GM18502 (cell line): ENCODE measurements at regions not wholly inside any gene's neighbourhood (a gene's known extent, or its start where the extent isn't known, plus 50 kb on each side); places are given as distances from the start of the nearest gene placed in this dataset.

Experiments used
- ATAC-seq: cut with Tn5 transposase; IDR thresholded peaks from one replicate; pipeline ENCODE4 v1.9.1; 2021; ENCODE audit warnings: mild to moderate bottlenecking; ENCODE audit not compliant: unreplicated experiment, poor library complexity

DNA sequence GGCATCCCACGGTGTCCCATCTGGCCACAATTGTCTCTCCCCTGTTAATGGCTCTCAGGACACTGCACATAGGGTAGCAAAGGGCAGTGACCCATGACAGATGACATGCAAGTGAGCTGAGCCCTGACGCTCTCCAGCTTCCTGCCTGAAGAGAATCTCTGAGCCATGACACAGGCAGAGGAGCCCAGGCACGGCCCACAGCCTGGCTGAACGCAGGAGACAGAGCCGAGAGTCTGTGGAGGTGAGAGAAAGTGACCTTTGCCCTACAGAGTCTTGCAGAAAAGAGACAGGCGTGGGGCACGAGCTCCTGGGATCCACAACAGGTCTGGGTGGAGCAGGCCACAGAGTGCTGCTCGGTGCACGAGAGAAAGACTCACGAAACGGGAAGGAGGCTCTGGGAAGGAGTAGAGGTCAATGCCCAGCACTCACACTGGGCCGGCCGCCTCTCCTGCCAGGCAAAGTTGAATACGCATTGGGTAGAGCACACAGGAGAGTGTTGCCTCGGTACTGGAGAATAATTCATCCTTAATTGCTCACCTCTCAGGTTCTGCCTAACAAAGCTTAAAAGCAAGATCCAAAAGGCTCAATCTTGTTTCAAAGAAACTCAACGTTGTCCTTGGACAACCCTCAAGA, 90.3 kb downstream of the MRPL36 start:
- ATAC-seq, result no peak

DNA sequence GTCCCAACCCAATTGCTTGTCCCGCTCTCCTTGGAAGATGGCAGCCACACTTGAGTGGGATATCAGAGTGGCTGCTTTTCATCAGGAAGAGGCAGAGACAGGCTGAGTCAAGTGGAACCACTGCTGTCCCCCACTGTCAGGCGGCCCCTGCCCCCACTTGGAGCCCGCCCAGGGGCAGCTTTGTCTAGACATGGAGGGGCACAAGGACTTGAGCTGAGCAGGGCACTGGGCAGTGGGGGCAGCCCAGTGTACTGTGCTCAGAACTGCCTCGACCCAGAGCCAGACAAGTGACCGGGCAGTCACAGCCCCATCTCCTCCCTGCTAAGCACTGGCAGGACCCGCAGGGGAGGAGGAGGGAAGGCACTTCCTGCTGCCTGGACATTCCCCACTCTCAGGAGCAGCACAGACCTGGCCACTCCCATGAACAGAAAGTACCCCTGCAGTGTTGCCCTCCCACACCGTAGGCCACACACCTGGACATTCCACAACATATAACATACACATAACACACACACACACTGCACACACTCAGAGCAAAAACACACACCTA, 91.0 kb downstream of the MRPL36 start:
- no peak for ATAC-seq

DNA sequence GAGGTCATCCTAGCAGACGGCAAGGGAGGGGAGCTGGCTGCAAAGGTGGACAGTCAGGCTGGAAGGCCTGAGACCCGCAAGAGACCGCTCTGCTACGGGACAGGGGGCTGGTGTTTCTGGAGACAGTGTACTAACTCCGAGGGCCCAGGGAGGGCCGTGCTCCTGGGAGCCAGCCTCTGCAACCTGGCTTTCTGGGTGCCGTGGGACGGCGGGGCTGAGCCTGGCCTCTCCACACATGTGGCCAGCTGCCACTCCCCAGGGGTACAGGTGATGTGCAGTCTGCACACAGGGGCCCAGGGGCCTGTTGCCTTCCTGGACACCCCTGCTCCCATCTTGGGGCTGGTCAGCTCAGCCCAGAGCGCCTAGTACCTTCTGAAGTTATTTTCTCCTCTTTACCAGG, 92.2 kb downstream of the MRPL36 start:
- no peak for ATAC-seq

DNA sequence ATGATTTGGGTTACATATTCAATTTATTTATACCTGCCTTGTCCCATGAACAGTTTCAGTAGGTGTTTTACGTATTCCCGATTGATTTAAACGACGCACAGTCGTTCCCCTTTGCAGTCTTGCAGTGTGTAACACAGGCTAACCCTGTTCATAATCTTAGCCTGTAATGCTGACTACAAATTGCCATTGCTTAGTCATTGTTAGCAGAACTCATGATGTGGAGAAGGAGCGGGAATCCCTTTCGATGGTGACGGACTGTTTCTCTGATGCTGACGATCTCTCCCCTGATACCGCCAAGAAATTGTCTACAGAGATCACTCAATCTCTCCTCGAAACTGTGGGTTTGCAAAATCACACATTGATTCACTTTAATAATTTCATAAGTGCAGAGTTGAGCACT, 93.2 kb downstream of the MRPL36 start:
- no peak for ATAC-seq

DNA sequence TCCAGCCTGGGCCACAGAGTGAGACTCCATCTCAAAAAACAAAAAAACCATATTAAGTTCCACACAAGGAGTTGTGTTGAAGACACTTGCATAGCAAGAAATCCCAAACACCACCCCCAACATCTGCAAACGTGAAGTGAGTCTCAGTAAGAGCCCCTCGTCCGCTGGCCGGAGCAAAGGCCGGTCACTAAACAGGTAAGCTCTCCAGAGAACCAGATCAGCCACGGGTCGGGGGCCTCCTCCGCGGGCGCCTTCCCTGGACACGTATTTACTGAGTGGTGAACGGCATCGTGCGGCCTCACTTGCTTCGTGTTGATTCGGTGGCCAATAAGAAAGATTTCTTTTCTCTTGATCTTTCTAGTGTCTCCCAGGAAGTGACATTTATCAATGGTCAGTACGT, 93.6 kb downstream of the MRPL36 start:
- no peak for ATAC-seq

DNA sequence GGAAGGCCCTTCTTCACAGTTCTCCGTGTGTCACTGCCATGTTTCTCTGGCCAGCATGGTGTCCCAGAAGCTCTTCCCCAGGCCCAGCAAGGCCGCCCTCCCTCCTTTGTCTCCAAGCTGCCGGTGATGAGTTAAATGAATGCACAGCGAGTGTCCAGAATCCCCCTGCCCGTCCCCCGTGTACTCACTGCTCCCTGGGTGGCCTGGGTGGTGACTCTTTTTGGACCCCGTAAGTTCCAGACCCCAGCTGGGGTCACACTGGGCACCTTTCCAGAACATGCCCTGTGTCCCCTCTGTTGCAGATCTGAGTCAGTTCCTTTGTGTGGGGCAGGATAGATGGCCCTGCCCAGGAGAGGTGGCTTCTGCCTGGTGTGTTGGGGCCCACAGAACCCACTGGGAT, 95.0 kb downstream of the MRPL36 start:
- ATAC-seq, result no peak

DNA sequence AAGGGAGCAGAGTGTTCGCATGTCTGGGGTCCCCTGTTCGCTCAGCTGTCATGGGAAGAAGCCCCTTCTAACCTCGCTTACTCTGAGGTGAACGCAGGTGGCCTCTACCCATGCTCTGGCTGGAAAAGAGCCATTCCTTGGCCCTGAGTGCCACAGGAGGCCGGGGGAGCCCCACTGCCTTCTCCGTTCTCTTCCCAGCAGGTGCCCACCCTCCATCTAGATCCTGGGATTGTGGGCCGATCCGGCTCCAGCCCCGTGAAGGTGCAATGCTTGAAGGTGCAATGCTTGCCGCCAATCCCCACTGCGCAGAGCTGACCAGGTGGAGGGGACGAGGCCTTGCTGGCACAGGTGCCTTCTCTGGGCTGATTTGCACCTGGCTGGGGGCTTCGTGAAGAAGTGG, 95.4 kb downstream of the MRPL36 start:
- ATAC-seq, result no peak

DNA sequence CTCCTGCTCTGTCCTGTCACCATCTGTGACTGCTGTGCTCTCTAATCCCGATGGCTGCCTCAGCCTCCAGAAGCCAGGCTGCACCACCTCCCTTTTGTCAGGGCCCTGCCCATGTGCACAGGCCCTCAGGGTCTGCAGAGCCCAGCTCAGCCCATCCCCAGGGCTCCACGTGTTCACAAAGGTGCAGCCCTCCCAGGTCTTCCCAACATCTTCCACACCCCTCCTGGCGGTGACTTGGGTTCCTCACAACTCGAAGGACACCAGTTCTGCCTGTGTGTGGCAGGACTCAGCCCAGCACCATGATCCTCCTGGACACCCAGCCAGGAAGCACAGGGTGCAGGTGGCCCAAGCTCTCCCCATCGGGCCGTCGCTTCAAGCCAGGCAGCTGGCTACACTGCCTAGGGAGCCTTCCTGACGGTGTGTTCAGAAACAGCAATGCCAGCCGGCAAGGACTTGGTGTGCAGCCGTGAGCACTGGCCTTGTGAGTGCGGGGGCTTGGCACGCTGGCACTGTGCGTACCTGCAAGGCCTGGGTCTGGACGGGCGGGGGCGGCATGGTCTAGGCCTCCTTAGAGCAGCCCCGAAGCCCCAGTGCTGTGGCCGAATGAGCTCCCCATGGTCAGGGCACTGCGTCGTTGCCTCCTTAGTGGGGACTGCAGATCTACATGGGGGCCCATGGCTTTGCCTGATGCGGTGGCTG, 96.1 kb downstream of the MRPL36 start:
- ATAC-seq, result no peak

DNA sequence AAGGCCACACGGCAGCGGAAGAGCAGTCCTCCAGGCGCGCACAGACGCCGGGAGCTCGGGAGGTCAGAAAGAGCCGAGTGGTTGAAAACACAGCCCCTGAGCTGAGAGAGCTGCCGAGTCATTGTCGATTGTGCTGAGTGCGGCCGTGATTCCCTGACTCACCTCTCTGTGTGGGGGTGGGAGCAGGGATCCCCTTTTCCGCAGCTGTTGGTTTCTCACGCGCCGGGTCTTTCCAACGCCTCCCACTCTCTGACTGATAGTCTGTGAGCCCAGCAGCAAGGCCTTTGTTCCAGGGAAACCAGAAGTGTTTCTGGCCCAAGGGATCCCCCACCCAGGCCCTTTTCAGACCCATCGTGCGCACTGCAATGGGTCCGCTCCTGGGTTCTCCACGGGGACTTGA, 97.3 kb downstream of the MRPL36 start:
- no peak for ATAC-seq

DNA sequence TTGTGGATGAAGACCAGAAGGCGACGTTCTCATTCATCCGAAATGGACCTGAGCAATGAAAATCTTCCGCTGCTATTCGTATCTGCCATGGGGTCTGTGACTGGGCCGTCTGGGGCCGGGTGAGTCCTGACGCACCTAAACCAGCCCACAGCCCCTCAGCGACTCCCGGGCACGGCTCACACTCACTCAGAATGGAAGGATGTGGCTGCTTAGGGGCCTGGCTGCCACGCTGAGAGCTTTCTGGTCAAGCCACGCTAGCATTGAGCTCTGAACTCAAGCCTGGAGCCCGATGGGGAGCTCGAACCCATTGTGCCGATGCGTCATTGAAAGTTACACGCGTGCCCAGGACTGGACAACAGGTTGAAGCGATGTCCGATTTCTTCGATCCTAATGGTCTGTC, 97.8 kb downstream of the MRPL36 start:
- no peak for ATAC-seq

DNA sequence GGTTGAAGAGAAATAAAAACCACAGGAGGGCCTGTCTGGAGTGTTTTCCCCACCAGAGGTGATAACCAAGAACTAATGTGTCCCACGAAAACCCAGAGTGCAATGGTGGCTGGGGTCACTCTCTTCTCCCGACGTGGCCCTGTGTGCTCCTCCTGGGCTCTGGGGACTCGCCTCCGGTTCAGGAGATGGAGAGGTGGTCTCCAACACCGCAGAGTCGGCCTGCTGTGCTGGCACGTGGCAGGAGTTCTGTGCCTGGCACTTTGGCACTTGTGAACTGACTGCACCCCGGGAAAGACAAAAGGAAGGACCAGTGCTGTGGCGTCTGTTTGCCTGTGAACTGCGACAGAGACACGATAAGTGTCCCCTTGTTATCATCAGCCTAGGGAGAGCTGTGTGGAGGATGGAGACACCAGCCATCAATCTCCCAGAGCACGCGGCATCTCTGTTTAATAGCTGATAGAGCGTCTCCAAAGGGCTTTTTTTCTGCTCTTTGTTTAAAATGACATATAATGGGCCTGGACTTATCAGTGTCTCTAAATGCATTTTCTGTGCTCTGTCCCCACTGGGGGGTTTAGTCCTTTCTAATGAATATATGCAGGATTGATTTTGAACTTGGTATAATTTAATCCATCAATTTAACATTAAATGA, 98.3 kb downstream of the MRPL36 start:
- ATAC-seq, result no peak

DNA sequence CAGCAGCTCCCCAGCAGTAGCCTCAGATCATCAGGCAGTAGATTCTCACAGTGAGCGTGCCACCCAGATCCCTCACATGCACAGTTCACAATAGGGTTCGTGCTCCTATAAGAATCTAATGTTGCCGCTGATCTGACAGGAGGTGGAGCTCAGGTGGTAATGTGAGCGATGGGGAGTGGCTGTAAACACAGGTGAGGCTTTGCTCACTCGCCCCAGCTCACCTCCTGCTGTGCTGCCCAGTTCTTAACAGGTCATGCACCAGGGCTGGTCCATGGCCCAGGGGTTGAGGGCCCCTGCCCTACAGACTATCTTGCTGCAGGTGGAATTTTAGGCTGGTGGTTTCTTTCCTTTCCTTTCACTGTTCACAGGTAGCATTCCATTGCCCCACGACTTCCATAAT, 100.2 kb downstream of the MRPL36 start:
- no peak for ATAC-seq

DNA sequence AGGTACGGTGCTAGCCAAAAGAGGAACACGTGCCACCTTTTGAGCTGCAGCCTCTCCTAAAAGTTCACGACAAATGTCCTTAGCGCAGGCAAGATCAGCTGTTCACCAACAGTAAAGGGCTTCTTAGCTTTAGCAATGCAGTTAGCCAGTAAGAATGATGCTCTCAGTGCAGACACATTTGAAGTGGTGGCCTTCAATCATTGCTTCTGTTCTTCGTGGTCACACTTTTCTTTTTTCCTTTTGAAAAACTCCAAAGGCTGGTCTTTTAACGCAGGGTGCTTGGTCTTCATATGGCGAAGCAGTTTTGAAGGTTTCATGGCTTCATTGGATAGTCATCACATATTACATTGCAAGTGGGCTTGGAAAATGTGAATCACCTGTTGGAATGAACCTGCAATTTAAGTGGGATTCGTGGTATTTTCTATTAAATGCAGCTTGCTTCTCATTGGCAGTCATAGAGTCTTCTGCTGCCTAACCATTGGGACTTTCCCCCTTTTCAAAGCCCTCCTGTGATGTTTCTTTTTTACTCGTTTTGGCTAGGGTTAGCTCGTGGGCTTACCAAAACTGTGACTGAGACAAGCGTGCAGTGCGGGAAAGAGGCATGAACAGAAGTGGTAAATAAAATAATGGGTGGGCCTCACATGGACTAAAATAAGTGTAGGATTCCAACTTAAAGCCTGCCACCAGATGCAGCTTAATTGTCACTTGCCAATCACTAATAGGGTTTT, 100.9 kb downstream of the MRPL36 start:
- ATAC-seq, result no peak

DNA sequence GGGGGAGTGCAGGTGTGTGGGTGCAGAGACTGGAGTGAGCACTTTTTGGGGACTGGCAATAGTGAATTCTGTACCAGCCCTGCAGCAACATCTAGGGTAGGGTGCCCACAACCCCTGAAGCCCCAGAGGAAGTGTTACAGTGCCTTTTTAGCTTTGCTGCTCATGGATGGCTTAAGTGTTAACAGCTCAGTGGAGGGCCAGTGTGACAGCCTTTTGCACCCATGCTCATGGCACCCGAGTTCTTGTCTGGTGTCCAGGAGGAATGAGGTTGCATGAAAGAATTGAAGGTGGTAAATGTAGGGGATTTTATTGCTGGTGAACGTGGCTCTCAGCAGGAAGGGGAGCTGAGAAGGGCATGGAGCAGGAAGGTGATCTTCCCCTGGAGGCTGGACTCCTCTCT, 107.3 kb downstream of the MRPL36 start:
- ATAC-seq, result no peak

DNA sequence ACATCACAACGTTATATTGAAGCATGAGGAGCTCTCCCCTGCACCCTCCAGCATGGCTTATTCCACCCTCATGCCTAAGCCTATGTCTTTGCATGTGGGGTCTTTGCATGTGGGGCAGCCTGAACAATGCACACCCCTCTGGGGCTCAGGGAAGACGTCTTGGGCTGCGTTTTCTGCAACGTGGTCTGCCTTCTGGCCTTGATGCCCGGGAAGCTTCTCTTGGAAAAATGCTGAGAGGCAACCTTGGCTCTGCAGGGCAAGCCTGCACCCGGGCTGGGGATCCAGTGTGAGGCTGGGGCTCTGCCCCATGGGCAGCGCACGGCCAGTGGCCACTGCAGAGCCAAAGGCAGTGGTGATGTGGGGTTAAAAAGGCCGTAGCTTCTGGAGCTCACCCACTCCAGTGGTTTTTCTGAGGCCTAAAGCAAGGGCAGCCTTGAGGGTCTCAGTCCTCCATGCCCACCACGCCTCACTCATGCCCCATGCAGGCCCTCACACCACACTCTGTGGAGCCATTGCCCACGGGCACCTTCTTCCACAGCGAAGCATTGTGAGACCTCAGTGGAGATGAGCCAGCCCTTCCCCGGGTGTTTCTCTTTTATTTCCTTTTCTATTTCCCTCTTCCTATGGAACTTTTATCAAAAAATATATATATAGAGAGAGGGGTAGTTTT, 112.2 kb downstream of the MRPL36 start:
- ATAC-seq, result no peak

DNA sequence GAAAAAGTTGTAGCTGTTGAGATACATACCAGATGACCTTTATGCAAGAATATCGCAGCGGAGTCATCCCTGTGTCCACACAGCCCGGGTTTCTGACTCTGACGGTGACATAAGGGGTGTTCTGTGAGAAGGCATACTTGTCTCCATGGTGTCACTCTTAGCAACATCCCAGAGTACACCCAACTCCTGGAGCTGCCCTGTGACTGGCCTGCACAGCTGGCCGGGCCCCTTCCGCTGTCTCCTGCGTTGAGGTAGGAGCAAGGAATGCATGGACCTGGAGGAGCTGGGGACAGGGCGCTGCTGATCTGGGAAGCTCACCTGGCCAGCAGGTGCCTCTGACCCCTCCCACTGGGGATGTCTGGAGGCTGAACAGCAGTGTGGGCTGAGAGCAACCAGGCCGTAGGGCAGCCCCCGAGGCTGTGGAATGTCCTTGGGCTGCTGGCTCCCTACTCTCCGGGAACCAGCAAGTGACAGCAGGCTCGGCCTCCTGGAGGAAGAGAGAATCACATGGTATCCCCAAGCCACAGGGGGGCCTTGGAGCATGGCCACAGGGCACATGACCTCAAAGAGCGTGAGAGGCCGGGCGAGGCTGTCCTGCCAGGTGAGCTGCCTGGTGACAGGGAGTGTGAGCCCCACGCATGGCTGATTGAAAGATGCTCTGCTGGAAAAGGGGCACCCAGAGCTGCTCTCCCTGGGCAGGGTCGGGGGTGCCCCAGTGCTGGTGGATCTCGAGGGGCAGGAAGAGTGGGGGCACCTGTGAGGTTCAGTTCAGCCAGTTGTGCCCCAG, 113.4 kb downstream of the MRPL36 start:
- no peak for ATAC-seq

DNA sequence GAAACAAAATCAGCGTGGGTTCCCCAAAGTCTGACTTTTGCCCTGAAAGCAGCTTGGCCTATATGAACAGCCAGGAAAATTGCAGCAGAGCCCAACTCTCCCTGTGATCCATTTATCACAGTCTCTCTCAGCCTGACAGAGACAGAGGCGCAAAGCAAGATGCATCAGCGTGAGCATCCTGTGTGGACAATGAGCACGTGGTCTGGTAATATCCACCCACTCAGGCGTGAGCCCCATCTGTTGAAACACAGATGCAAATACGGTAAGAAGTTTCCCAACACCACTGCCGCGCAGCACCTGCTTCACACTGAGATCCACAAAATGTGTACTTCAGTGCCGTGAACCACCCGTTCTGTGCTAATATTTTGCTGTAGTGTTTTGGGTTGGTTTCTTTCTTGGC, 114.6 kb downstream of the MRPL36 start:
- no peak for ATAC-seq

DNA sequence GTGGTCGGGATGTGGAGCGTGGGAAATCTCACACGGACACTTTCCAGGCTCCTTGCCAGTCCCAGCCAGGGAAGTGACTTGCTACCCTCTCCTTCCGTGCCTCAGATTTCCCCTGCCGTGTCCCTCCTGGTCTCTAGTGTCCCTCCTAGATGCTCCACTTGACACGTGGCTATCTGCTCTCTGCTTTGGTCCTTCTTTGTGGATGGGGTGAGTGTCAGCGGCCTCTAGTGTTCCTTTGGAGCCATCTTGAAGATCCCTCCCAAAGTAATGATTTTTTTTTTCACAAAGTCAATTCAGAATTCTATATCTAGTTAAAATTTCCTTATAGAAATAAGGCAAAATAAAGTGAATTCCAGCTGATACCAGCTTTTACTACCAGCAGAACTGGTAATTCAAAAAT, 117.7 kb downstream of the MRPL36 start:
- ATAC-seq, result no peak

DNA sequence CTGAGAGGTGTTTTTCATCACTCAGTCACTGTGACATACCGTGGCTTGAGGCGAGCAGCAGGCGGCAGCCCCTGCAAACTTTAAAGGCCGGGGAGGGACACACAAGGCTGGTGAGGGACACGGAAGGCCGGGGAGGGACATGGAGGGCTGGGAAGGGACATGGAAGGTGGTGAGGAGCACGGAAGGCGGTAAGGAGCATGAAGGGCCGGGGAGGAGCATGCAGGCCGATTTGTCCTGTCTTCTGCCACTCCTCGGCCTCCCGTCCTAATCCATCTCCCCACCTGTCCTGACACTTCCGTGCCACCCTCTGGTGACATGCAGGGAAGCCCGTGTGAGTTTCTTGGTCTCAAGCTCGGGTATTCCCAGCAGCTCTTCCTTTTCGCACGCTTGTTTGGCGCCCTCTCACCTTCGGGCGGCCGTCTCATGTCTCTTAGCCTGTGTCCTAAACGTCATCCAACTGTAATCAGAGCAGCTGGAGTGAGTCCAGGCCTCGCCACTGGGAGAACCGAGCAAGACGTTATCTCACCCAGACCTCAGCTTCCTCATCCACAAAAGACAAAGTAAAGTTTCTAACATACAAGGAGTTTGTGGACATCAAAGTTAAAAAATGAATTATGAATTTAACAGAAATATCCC, 126.5 kb downstream of the MRPL36 start:
- no peak for ATAC-seq
